MM.1S (cell line): ENCODE measurements at regions not wholly inside any gene's neighbourhood (a gene's known extent, or its start where the extent isn't known, plus 50 kb on each side); places are given as distances from the start of the nearest gene placed in this dataset.
"Not testable (repeated sequence)": the region's sequence is repeated elsewhere in the genome, so short reads cannot be mapped to it uniquely, and the experiment has no call there.

Source experiments
- EZH2 ChIP-seq: fragments of 300-600 bp; sonication (generic); optimal IDR thresholded peaks from 2 replicates; pipeline ENCODE3; 2017; ENCODE audit warnings: low read depth, mild to moderate bottlenecking, antibody characterized with exemption, low read length, mixed read lengths
- TF ChIP-seq, protein P1 (sequence below): fragments of 300-600 bp; sonication (generic); IDR thresholded peaks from 2 replicates; pipeline ENCODE4 v1.5.1; 2016; ENCODE audit warnings: antibody characterized with exemption, low read length, mixed read lengths

- TF ChIP-seq, protein P1, sequence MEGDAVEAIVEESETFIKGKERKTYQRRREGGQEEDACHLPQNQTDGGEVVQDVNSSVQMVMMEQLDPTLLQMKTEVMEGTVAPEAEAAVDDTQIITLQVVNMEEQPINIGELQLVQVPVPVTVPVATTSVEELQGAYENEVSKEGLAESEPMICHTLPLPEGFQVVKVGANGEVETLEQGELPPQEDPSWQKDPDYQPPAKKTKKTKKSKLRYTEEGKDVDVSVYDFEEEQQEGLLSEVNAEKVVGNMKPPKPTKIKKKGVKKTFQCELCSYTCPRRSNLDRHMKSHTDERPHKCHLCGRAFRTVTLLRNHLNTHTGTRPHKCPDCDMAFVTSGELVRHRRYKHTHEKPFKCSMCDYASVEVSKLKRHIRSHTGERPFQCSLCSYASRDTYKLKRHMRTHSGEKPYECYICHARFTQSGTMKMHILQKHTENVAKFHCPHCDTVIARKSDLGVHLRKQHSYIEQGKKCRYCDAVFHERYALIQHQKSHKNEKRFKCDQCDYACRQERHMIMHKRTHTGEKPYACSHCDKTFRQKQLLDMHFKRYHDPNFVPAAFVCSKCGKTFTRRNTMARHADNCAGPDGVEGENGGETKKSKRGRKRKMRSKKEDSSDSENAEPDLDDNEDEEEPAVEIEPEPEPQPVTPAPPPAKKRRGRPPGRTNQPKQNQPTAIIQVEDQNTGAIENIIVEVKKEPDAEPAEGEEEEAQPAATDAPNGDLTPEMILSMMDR, result not testable (repeated sequence)
- not testable (repeated sequence) for TF ChIP-seq EZH2
Measured at GRCh38 chr16:13357842-13358241, 456.4 kb downstream of the SHISA9 start.
